HEK293 (cell line): ENCODE measurements at regions not wholly inside any gene's neighbourhood (a gene's known extent, or its start where the extent isn't known, plus 50 kb on each side); places are given as distances from the start of the nearest gene placed in this dataset.

Experiments used
- CTCF ChIA-PET: fragments of 350-600 bp; formaldehyde crosslinking; extraction: SDS; loops from one replicate; lab custom pipeline; 2021; ENCODE audit warnings: antibody characterized with exemption; lab: Yijun Ruan, JAX
- POLR2A ChIA-PET: fragments of 300-600 bp; formaldehyde crosslinking; extraction: SDS; loops from one replicate; lab custom pipeline; 2020; ENCODE audit warnings: antibody characterized with exemption, inconsistent platforms; lab: Yijun Ruan, JAX
- H3K27ac ChIP-seq: fragments of 200-500 bp; sonication (Bioruptor generic); 2 replicates; pipeline ENCODE4 v1.5.1; 2014; ENCODE audit warnings: low read depth, low read length, control low read depth, inconsistent platforms; ENCODE audit errors: extremely low read depth
- H3K36me3 ChIP-seq, 2 experiments: fragments of 200-500 bp in 1 of 2; sonication (Bioruptor generic) in 1 of 2; 1 replicate in 1 of 2; 2 replicates in 1 of 2; pipeline ENCODE4 v1.5.1; 2014 to 2017; ENCODE audit warnings: inconsistent platforms in 2 of 2, low read length in 2 of 2; ENCODE audit not compliant: control insufficient read depth in 2 of 2, insufficient read depth in 1 of 2
- H3K4me1 ChIP-seq: fragments of 200-500 bp; sonication (Bioruptor generic); 2 replicates; pipeline ENCODE4 v1.5.1; 2014; ENCODE audit warnings: mild to moderate bottlenecking, low read length, inconsistent platforms; ENCODE audit not compliant: control insufficient read depth, insufficient read depth
- H3K4me3 ChIP-seq: 2 replicates; pipeline ENCODE4 v1.5.1; 2011; ENCODE audit warnings: low read depth, mild to moderate bottlenecking, control low read depth, low read length, moderate library complexity
- H3K9me3 ChIP-seq: fragments of 200-500 bp; sonication (Bioruptor generic); 2 replicates; pipeline ENCODE4 v1.5.1; 2014; ENCODE audit warnings: low read depth, low read length, inconsistent platforms; ENCODE audit not compliant: control insufficient read depth, insufficient read depth
- GFI1B ChIP-seq: fragments of 450-650 bp; formaldehyde crosslinking; IDR thresholded peaks from 2 replicates; pipeline ENCODE4 v1.5.1; 2016; ENCODE audit warnings: missing biosample characterization, missing genetic modification characterization
- KLF1 ChIP-seq: fragments of 450-650 bp; formaldehyde crosslinking; IDR thresholded peaks from 2 replicates; pipeline ENCODE4 v1.5.1; 2016; ENCODE audit warnings: missing biosample characterization, missing genetic modification characterization
- KLF7 ChIP-seq: fragments of 450-650 bp; formaldehyde crosslinking; IDR thresholded peaks from 2 replicates; pipeline ENCODE4 v1.5.1; 2016; ENCODE audit warnings: missing biosample characterization, missing genetic modification characterization, borderline replicate concordance
- KLF8 ChIP-seq: fragments of 450-650 bp; formaldehyde crosslinking; IDR thresholded peaks from 2 replicates; pipeline ENCODE4 v1.5.1; 2016; ENCODE audit warnings: missing biosample characterization, missing genetic modification characterization
- OVOL3 ChIP-seq: fragments of 450-650 bp; formaldehyde crosslinking; IDR thresholded peaks from 2 replicates; pipeline ENCODE4 v1.5.1; 2016; ENCODE audit warnings: missing biosample characterization, missing genetic modification characterization
- WT1 ChIP-seq: fragments of 450-650 bp; formaldehyde crosslinking; IDR thresholded peaks from 2 replicates; pipeline ENCODE4 v1.5.1; 2016; ENCODE audit warnings: missing biosample characterization, missing genetic modification characterization
- ZBTB1 ChIP-seq: fragments of 450-650 bp; formaldehyde crosslinking; IDR thresholded peaks from 2 replicates; pipeline ENCODE4 v1.5.1; 2016; ENCODE audit warnings: missing biosample characterization, missing genetic modification characterization
- ZBTB7A ChIP-seq: fragments of 450-650 bp; formaldehyde crosslinking; IDR thresholded peaks from 2 replicates; pipeline ENCODE4 v1.5.1; 2016; ENCODE audit warnings: low read depth, missing biosample characterization, missing genetic modification characterization
- ZFHX2 ChIP-seq: fragments of 450-650 bp; formaldehyde crosslinking; conservative IDR thresholded peaks from 2 replicates; pipeline ENCODE4 v1.5.1; 2016; ENCODE audit warnings: missing biosample characterization, missing genetic modification characterization
- ZNF202 ChIP-seq: fragments of 450-650 bp; formaldehyde crosslinking; IDR thresholded peaks from 2 replicates; pipeline ENCODE4 v1.5.1; 2016; ENCODE audit warnings: missing biosample characterization, missing genetic modification characterization, borderline replicate concordance
- ZNF221 ChIP-seq: fragments of 450-650 bp; formaldehyde crosslinking; IDR thresholded peaks from 2 replicates; pipeline ENCODE4 v1.5.1; 2017; ENCODE audit warnings: missing biosample characterization, missing genetic modification characterization, borderline replicate concordance
- ZNF23 ChIP-seq: fragments of 450-650 bp; formaldehyde crosslinking; IDR thresholded peaks from 2 replicates; pipeline ENCODE4 v1.5.1; 2016; ENCODE audit warnings: missing biosample characterization, missing genetic modification characterization, borderline replicate concordance
- ZNF394 ChIP-seq: fragments of 450-650 bp; formaldehyde crosslinking; IDR thresholded peaks from 2 replicates; pipeline ENCODE4 v1.5.1; 2016; ENCODE audit warnings: missing biosample characterization, missing genetic modification characterization, mild to moderate bottlenecking, moderate library complexity, borderline replicate concordance
- ZNF426 ChIP-seq: fragments of 450-650 bp; formaldehyde crosslinking; IDR thresholded peaks from 2 replicates; pipeline ENCODE4 v1.5.1; 2017; ENCODE audit warnings: missing biosample characterization, missing genetic modification characterization, mild to moderate bottlenecking, inconsistent platforms, moderate library complexity
- ZNF558 ChIP-seq: fragments of 450-650 bp; formaldehyde crosslinking; IDR thresholded peaks from 2 replicates; pipeline ENCODE4 v1.5.1; 2016; ENCODE audit warnings: missing biosample characterization, missing genetic modification characterization
- ZNF561 ChIP-seq: fragments of 450-650 bp; IDR thresholded peaks from 2 replicates; pipeline ENCODE4 v1.5.1; 2018; ENCODE audit warnings: missing biosample characterization, missing genetic modification characterization, borderline replicate concordance
- ZNF654 ChIP-seq: fragments of 450-650 bp; formaldehyde crosslinking; IDR thresholded peaks from 2 replicates; pipeline ENCODE4 v1.5.1; 2016; ENCODE audit warnings: low read depth, missing biosample characterization, missing genetic modification characterization
- ZNF747 ChIP-seq: fragments of 450-650 bp; formaldehyde crosslinking; IDR thresholded peaks from 2 replicates; pipeline ENCODE4 v1.5.1; 2016; ENCODE audit warnings: missing biosample characterization, missing genetic modification characterization
- ZNF785 ChIP-seq: fragments of 450-650 bp; formaldehyde crosslinking; IDR thresholded peaks from 2 replicates; pipeline ENCODE4 v1.5.1; 2016; ENCODE audit warnings: missing biosample characterization, missing genetic modification characterization
- TF ChIP-seq, protein P1 (sequence below): sonication (generic); formaldehyde crosslinking; IDR thresholded peaks from 2 replicates; pipeline ENCODE4 v1.8.1; 2022; ENCODE audit warnings: mild to moderate bottlenecking, moderate library complexity, missing genetic modification reagents
- TF ChIP-seq, protein P2 (sequence below): fragments of 450-650 bp; formaldehyde crosslinking; optimal IDR thresholded peaks from 2 replicates; pipeline ENCODE3; 2016; ENCODE audit warnings: missing biosample characterization, mild to moderate bottlenecking, missing genetic modification characterization
- TF ChIP-seq, protein P3 (sequence below): fragments of 450-650 bp; formaldehyde crosslinking; IDR thresholded peaks from 2 replicates; pipeline ENCODE4 v1.5.1; 2017; ENCODE audit warnings: missing biosample characterization, missing genetic modification characterization
- TF ChIP-seq, protein P4 (sequence below): fragments of 450-650 bp; formaldehyde crosslinking; IDR thresholded peaks from 2 replicates; pipeline ENCODE4 v1.5.1; 2017; ENCODE audit warnings: missing biosample characterization, missing genetic modification characterization
- TF ChIP-seq, protein P5 (sequence below): fragments of 450-650 bp; formaldehyde crosslinking; IDR thresholded peaks from 2 replicates; pipeline ENCODE4 v1.5.1; 2016; ENCODE audit warnings: missing biosample characterization, missing genetic modification characterization
- TF ChIP-seq, protein P6 (sequence below): fragments of 450-650 bp; formaldehyde crosslinking; IDR thresholded peaks from 2 replicates; pipeline ENCODE4 v1.5.1; 2016; ENCODE audit warnings: missing biosample characterization, missing genetic modification characterization, borderline replicate concordance

DNA sequence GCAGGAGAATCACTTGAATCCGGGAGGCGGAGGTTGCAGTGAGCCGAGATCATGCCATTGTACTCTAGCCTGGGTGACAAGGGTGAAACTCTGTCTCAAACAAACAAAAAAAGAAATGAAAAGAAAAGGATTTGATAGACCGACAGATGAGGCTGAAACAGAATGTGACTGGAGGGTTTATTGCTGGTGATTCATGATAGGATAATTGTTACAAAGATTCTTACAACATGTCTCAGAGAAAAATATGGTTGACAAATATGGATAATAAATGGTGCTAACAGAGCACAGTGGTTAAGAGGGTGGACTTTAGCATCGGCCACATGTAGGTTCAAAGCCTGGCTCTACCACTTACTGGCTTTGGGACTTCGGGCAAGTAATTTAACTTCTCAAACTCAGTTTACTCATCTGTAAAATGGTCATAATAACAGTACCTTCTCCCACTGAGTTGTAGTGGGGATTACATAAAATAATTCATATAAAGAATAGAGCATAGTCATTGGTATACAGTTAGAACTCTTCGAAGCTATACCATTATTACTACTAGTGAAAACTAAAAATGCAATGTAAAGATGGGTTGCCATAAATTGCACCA, 131.9 kb downstream of the MAP3K7 start (continued):
- TF ChIP-seq, protein P1, sequence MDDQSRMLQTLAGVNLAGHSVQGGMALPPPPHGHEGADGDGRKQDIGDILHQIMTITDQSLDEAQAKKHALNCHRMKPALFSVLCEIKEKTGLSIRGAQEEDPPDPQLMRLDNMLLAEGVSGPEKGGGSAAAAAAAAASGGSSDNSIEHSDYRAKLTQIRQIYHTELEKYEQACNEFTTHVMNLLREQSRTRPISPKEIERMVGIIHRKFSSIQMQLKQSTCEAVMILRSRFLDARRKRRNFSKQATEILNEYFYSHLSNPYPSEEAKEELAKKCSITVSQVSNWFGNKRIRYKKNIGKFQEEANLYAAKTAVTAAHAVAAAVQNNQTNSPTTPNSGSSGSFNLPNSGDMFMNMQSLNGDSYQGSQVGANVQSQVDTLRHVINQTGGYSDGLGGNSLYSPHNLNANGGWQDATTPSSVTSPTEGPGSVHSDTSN (CRISPR knock-in tag): no peak
- TF ChIP-seq, protein P2, sequence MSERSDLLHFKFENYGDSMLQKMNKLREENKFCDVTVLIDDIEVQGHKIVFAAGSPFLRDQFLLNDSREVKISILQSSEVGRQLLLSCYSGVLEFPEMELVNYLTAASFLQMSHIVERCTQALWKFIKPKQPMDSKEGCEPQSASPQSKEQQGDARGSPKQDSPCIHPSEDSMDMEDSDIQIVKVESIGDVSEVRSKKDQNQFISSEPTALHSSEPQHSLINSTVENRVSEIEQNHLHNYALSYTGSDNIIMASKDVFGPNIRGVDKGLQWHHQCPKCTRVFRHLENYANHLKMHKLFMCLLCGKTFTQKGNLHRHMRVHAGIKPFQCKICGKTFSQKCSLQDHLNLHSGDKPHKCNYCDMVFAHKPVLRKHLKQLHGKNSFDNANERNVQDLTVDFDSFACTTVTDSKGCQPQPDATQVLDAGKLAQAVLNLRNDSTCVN (tag by site-specific recombination): no peak
- TF ChIP-seq ZNF654 (tag by site-specific recombination) (no peak), OVOL3 (tag by site-specific recombination) (no peak), ZBTB1 (tag by site-specific recombination) (no peak), WT1 (tag by site-specific recombination) (no peak), ZNF561 (no peak), ZNF221 (tag by site-specific recombination) (no peak), ZNF426 (tag by site-specific recombination) (no peak)
- TF ChIP-seq, protein P3, sequence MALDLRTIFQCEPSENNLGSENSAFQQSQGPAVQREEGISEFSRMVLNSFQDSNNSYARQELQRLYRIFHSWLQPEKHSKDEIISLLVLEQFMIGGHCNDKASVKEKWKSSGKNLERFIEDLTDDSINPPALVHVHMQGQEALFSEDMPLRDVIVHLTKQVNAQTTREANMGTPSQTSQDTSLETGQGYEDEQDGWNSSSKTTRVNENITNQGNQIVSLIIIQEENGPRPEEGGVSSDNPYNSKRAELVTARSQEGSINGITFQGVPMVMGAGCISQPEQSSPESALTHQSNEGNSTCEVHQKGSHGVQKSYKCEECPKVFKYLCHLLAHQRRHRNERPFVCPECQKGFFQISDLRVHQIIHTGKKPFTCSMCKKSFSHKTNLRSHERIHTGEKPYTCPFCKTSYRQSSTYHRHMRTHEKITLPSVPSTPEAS: no peak

DNA sequence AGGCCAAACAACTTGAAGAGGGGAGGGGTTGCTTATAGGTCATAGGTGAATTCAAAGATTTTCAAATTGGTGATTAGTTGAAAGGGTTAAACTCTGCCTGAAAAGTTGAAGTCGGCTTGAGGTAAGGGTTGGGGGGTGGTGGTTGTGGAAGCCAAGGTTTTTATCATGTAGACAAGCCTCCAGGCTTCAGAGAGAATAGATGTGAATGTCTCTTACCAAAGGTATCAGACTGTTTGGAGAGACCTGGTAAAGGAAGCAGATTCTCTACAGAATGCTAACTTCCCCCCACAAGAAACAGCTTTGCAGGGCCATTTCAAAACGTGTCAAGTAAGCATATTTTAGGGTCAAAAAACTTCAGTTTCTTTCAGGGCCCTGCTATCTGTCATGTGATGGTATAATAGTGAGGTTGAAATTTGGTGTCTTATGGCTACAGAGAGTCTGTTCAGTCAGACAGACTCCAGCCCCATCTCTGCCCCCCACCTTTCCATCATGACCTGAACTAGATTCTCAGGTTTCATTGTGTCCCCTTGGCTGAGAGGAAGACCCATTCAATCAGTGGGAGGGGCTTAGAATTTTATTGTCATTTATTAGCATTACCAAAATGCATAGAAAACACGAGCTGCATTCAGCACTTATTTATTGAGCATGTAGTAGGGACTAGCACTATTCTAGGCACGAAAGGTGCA, 136.5 kb downstream of the MAP3K7 start:
- no peak overlapping the region for H3K27ac ChIP-seq
- ChIA-PET CTCF (interaction anchor here (0.7 to 1.2 kb wide), 3 partner anchors 14 to 510 kb away, joined by 3 to 8 read pairs (median 3); no protein-coding TSS in a partner anchor), POLR2A (no interaction called here)
- no peak overlapping the region for H3K4me3 ChIP-seq
- TF ChIP-seq ZBTB7A (no peak), KLF1 (tag by site-specific recombination) (no peak), ZFHX2 (tag by site-specific recombination) (no peak)
- TF ChIP-seq, protein P4, sequence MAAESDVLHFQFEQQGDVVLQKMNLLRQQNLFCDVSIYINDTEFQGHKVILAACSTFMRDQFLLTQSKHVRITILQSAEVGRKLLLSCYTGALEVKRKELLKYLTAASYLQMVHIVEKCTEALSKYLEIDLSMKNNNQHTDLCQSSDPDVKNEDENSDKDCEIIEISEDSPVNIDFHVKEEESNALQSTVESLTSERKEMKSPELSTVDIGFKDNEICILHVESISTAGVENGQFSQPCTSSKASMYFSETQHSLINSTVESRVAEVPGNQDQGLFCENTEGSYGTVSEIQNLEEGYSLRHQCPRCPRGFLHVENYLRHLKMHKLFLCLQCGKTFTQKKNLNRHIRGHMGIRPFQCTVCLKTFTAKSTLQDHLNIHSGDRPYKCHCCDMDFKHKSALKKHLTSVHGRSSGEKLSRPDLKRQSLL (tag by site-specific recombination): no peak
- H3K36me3 ChIP-seq: no peaks in the 10 kb centered on the region
- no peaks in the 10 kb centered on the region for H3K9me3 ChIP-seq
- peaks cover 3% of the 10 kb centered on the region; the same call in 1 of the 2 replicates for H3K4me1 ChIP-seq

DNA sequence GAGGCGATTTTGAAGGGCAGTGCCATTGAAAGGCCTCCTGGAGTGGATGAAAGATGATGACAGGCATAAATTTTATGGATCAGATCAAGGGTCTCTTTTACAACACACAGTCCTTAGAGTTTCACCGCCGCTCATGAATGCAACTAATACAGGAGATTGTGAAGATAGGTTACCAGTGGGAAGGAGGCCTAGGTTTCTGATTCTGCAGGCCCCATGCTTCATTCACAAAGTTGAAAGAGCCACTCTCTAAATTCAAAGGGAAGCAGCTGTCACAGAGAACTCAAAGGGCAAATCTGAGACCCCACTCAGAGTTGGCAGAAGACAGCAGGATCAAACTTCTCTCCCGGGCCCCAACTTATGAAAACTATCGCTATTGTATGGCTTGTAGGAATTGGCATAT, 137.6 kb downstream of the MAP3K7 start:
- peaks cover 3% of the 10 kb centered on the region; the same call in 1 of the 2 replicates for H3K4me1 ChIP-seq
- H3K9me3 ChIP-seq: no peaks in the 10 kb centered on the region
- ChIA-PET POLR2A (no interaction called here), CTCF (interaction anchor here (0.7 kb wide), 1 partner anchor 15 kb away, joined by 3 read pairs; no protein-coding TSS in a partner anchor)
- no peak overlapping the region for H3K27ac ChIP-seq
- no peak overlapping the region for H3K4me3 ChIP-seq
- no peaks in the 10 kb centered on the region for H3K36me3 ChIP-seq
- TF ChIP-seq ZNF202 (tag by site-specific recombination) (no peak), ZNF747 (no peak), ZNF558 (tag by site-specific recombination) (no peak), ZNF23 (tag by site-specific recombination) (no peak), KLF7 (tag by site-specific recombination) (no peak), GFI1B (tag by site-specific recombination) (no peak), ZNF785 (tag by site-specific recombination) (no peak), KLF8 (tag by site-specific recombination) (no peak), ZNF394 (tag by site-specific recombination) (no peak)
- TF ChIP-seq, protein P5, sequence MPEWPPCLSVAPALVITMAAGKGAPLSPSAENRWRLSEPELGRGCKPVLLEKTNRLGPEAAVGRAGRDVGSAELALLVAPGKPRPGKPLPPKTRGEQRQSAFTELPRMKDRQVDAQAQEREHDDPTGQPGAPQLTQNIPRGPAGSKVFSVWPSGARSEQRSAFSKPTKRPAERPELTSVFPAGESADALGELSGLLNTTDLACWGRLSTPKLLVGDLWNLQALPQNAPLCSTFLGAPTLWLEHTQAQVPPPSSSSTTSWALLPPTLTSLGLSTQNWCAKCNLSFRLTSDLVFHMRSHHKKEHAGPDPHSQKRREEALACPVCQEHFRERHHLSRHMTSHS (tag by site-specific recombination): no peak
- TF ChIP-seq, protein P6, sequence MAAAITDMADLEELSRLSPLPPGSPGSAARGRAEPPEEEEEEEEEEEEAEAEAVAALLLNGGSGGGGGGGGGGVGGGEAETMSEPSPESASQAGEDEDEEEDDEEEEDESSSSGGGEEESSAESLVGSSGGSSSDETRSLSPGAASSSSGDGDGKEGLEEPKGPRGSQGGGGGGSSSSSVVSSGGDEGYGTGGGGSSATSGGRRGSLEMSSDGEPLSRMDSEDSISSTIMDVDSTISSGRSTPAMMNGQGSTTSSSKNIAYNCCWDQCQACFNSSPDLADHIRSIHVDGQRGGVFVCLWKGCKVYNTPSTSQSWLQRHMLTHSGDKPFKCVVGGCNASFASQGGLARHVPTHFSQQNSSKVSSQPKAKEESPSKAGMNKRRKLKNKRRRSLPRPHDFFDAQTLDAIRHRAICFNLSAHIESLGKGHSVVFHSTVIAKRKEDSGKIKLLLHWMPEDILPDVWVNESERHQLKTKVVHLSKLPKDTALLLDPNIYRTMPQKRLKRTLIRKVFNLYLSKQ: no peak
